Activated naive CD4-positive, alpha-beta T cell treated with anti-CD3 and anti-CD28 coated beads, Interleukin-2, amount 50 U/mL, for 24 hours (primary cell): ENCODE measurements at regions not wholly inside any gene's neighbourhood (a gene's known extent, or its start where the extent isn't known, plus 50 kb on each side); places are given as distances from the start of the nearest gene placed in this dataset.

Experiments used
- H3K27ac Mint-ChIP-seq: one replicate; pipeline ENCODE4 v1.8.0; 2021; ENCODE audit warnings: mild to moderate bottlenecking, mixed read lengths
- H3K27me3 Mint-ChIP-seq: one replicate; pipeline ENCODE4 v1.8.0; 2021; ENCODE audit warnings: mixed read lengths
- H3K36me3 Mint-ChIP-seq: one replicate; pipeline ENCODE4 v1.8.0; 2021; ENCODE audit warnings: mixed read lengths
- H3K4me1 Mint-ChIP-seq: one replicate; pipeline ENCODE4 v1.8.0; 2021; ENCODE audit warnings: mixed read lengths
- H3K4me3 Mint-ChIP-seq: one replicate; pipeline ENCODE4 v1.8.0; 2021; ENCODE audit warnings: mild to moderate bottlenecking, mixed read lengths
- H3K9me3 Mint-ChIP-seq: one replicate; pipeline ENCODE4 v1.8.0; 2021; ENCODE audit warnings: mixed read lengths

DNA sequence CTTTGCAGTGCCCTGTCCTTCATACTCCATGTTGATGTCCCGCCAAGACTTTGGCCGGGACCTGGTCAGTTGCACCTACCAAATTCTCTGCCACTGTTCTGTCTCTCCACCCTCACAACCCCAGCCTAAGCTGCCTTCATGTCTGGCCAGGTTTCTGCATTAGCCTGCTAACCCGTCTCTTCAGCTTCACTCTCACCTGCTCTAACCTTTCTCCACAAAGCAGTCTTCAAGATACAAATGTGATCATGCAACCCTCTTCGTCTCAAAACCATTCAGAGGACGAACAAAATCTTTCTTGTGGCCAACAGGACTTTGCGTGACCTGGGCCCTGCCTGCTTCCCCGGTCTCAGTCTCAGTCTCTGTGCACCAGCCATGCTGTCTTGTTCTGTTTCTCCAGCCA is 148.2 kb downstream of the WSCD1 start:
- Mint-ChIP-seq H3K27me3 (peaks cover 17% of the 10 kb centered on the region), H3K4me1 (no peaks in the 10 kb centered on the region), H3K4me3 (no peak overlapping the region), H3K36me3 (peaks cover 7% of the 10 kb centered on the region), H3K27ac (no peak overlapping the region), H3K9me3 (peaks cover 16% of the 10 kb centered on the region)

DNA sequence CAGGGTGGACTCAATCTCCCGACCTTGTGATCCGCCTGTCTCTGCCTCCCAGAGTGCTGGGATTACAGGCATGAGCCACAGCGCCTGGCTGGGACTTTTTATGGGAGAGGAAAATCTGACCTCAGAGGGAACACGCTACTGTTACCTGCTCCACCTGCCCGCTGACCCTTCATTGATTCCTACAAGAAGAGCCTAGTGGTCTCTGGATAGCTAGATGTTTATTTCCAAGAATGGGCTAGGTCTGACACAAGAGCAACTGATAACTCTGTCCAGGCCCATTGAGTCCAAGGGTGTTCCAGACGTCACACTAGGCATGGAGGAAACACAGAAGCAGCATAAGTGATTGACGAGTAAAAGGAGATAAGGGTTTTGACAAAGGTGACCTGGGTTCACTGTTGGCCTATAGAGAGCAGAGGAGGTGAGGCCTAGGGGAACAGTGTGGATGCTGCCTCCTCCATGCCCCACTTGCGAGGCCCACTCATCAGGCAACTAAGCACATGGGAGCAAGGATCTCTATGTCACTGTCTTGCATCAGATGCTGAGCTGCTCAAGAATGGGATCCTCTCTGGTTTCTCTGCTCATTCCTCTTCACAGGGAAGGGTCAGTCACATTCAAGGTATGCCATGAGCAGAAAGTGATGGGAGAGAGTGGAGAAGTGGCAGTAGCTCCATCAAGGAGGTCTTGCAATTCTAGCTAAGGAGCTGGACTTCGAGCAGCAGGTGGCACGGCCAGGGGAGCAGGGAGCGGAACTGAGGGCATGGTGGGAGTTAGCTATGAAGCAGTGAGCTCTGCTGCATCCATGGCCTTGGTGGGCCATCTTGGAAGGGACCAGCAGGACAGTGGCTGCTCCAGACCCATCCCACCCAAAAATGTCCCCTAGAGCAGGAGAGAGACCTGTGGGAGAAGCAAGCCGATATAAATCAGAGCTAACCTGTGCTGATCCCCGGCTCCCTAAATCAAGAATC is 145.2 kb downstream of the WSCD1 start:
- Mint-ChIP-seq H3K27me3 (peaks cover 10% of the 10 kb centered on the region), H3K4me3 (no peak overlapping the region), H3K4me1 (no peaks in the 10 kb centered on the region), H3K36me3 (no peaks in the 10 kb centered on the region), H3K9me3 (no peaks in the 10 kb centered on the region), H3K27ac (no peak overlapping the region)

DNA sequence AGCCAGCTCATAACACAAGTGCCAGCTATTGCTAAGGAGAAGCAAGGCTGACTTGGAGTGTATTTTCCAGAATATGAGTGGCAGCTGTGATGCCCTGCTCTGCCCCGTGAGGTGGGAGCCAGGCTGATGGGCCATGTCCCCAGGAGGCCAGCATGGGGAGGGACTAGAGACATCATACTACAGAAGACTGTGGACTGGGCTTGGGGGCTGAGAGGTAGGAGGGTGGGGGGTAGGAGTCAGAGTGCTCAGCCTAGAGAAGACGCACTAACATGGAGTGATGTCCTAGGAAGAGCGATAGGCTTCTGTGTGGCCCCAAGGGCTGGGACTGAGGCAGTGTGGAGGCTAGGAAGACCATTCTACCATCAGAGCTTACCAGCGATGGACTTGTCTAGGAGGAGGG is 143.7 kb downstream of the WSCD1 start:
- Mint-ChIP-seq H3K36me3 (no peaks in the 10 kb centered on the region), H3K4me1 (no peaks in the 10 kb centered on the region)

DNA sequence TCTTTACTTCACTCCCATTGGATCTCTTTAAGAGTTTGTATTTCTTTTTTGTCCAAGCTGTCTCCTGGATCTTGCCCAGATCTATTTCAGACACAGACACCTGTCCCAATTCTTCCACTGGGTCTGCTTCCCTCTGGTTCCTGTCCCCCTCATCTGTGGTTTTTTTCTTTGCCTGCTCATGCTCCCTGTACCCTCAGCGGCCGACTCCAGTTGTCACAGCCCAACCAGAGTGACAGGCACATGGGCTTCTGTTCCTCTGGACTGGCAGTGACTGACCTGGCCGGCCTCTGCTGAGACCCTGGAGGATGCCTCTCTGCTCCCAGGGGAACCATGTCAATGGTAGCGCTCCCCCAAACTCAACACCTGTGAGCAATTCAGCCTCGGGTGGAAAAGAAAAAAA is 142.6 kb downstream of the WSCD1 start:
- Mint-ChIP-seq H3K9me3 (no peaks in the 10 kb centered on the region), H3K36me3 (no peaks in the 10 kb centered on the region), H3K4me3 (no peak overlapping the region), H3K27ac (no peak overlapping the region), H3K27me3 (peaks cover 6% of the 10 kb centered on the region), H3K4me1 (no peaks in the 10 kb centered on the region)

More for the DNA sequence above, 143.7 kb downstream of the WSCD1 start:
- Mint-ChIP-seq H3K9me3 (no peaks in the 10 kb centered on the region), H3K27ac (no peak overlapping the region), H3K27me3 (peaks cover 6% of the 10 kb centered on the region), H3K4me3 (no peak overlapping the region)

DNA sequence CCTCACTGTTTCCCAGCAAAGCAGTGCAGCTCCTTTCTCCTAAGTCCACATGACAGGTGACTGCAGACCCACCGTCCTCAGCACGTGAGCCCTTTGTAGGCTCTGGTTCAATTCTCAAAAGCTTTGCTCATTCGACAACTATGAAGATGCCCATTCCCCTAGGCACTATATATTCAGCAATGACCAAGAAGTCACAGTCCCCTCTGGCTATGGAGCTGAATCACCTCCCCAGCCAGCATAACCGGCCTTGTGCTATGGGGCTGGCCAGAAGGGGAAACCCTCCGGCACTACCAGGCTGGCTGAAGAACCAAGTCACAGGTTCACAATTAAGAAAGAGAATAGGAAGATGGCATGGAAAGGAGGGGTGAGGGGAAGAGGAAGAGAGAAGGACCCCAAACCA is 139.7 kb downstream of the WSCD1 start:
- no peaks in the 10 kb centered on the region for H3K36me3 Mint-ChIP-seq
- no peaks in the 10 kb centered on the region for H3K9me3 Mint-ChIP-seq
- H3K27me3 Mint-ChIP-seq, result peaks cover 7% of the 10 kb centered on the region
- H3K4me1 Mint-ChIP-seq, result no peaks in the 10 kb centered on the region
- no peak overlapping the region for H3K4me3 Mint-ChIP-seq
- no peak overlapping the region for H3K27ac Mint-ChIP-seq

DNA sequence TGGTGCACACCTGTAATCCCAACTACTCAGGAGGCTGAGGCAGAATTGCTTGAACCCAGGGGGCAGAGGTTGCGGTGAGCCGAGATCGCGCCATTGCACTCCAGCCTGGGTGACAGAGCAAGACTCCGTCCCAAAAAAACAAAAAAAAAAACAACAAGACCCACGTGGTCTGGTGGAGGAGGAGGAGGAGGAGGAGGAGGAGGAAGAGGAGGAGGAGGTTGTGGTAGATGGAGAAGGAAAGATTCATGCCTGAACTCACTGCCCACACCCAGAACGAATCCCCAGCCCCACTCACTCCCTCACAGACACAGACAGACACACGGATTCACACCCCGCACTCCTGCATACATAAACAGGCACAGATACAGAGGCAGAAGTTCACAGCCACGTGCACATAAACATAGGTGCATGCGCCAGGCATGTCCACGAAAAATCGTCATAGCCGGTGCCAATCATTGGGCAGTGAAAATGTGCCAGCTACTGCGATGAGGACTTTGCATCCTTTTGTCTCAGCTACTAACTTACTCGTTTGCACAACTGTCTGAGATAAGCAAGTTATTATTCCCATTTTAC is 138.5 kb downstream of the WSCD1 start:
- H3K27me3 Mint-ChIP-seq, result peaks cover 10% of the 10 kb centered on the region
- H3K4me3 Mint-ChIP-seq, result no peak overlapping the region
- no peak overlapping the region for H3K27ac Mint-ChIP-seq
- H3K4me1 Mint-ChIP-seq, result no peaks in the 10 kb centered on the region
- H3K36me3 Mint-ChIP-seq, result no peaks in the 10 kb centered on the region
- H3K9me3 Mint-ChIP-seq, result no peaks in the 10 kb centered on the region

DNA sequence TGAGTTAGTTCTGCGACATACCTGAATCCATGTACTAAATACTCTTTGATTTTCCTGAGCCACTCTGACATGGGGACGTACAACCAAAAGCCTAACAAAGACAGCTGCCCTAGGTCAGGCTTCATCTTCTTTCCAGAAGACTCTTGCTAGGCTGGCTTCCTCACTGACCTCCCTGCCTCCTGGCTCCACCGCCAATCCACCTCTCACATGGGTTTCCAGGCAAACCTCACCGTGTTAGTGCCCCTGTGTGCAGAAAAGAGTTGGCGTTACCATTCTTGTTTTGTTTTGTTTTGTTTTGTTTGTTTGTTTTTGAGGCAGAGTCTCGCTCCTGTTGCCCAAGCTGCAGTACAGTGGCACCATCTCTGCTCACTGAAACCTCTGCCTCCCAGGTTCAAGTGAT is 135.3 kb downstream of the WSCD1 start:
- H3K4me1 Mint-ChIP-seq, result no peaks in the 10 kb centered on the region
- no peak overlapping the region for H3K4me3 Mint-ChIP-seq
- peaks cover 16% of the 10 kb centered on the region for H3K27me3 Mint-ChIP-seq
- H3K27ac Mint-ChIP-seq, result no peak overlapping the region
- H3K36me3 Mint-ChIP-seq, result no peaks in the 10 kb centered on the region
- no peaks in the 10 kb centered on the region for H3K9me3 Mint-ChIP-seq

DNA sequence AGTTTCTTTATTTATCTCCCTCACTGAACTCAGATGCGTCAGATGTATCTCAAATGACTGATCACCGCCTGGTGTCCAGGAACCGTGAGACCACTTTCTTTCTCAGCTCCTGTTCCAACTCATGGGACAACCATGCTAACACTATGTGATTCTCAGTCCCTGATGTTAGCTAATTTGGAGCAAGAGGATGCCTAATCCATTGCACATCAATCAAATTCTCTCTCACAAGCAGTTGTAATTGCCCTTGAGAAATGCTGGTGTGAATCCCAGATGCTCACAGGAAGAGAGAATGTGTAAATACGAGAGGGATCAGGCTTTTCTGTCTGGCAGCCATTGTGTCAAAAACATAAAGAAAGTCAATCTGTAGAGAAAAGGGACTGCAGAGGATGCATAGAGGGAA is 134.9 kb downstream of the WSCD1 start:
- Mint-ChIP-seq H3K36me3 (no peaks in the 10 kb centered on the region), H3K9me3 (no peaks in the 10 kb centered on the region), H3K4me3 (no peak overlapping the region), H3K4me1 (no peaks in the 10 kb centered on the region), H3K27ac (no peak overlapping the region), H3K27me3 (peaks cover 16% of the 10 kb centered on the region)

DNA sequence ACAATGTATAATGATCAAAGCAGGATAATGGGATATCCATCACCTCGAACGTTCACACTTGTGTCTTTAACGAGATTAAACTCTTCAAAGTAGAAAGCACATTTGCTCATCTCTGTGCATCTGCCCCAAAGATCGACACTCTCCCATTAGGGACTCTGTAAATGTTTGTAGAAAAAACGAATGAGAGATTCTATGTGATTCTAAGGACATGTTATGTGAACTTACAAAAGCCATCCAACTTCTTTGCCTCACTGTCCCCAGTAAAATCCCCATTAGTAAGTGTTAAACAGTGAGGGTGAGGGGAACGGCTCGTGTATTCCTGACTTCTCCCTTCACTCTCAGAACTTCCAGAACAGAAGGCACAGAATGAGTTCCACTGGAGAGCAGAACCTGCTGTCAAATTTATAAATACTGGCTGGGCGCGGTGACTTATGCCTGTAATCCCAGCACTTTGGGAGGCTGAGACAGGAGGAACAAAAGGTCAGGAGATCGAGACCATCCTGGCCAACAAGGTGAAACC is 134.1 kb downstream of the WSCD1 start:
- H3K9me3 Mint-ChIP-seq, result no peaks in the 10 kb centered on the region
- H3K4me1 Mint-ChIP-seq, result no peaks in the 10 kb centered on the region
- peaks cover 20% of the 10 kb centered on the region for H3K27me3 Mint-ChIP-seq

DNA sequence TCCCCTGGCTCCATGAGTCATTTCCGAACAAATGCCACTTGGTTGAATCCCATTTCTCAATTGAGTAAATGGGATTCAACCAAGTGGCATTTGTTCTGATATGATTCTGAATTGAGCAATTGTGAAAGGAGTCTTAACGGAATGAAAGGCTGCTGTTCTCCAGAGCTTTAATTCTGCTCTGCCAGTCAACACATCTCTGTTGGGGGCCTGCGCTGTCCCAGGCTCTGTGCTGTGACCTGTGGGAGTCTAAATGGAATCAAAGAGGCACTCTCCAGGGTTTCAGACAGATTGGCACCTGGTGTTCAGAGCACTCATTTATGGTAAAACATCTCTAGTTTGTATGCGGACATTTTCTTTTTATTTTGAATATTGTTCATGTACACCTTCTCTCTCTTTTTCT is 126.2 kb downstream of the WSCD1 start:
- H3K36me3 Mint-ChIP-seq, result no peaks in the 10 kb centered on the region
- no peak overlapping the region for H3K27ac Mint-ChIP-seq
- H3K9me3 Mint-ChIP-seq, result peaks cover 6% of the 10 kb centered on the region

More for the DNA sequence above, 134.1 kb downstream of the WSCD1 start:
- no peak overlapping the region for H3K4me3 Mint-ChIP-seq
- no peaks in the 10 kb centered on the region for H3K36me3 Mint-ChIP-seq
- H3K27ac Mint-ChIP-seq, result no peak overlapping the region

DNA sequence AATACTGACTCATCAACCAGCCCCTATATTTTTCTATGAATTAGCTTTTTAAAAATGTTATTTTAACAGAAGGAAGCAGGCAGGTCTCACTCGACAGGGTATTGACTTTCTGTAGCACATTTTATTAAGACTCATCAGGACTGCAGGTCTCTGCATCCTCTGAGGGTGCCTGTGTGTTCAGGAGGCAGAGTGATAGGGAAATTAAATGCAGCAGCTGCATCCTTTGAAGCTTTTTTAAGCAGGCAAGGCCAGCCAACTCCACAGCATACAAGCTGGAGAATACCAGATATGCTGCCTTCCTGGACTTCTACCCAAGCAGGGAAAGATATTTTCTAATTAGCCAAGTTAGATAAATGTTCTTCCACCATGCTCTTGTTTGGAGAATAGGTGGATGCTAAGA is 124.9 kb downstream of the WSCD1 start:
- H3K4me1 Mint-ChIP-seq, result no peaks in the 10 kb centered on the region
- H3K36me3 Mint-ChIP-seq, result no peaks in the 10 kb centered on the region
- H3K4me3 Mint-ChIP-seq, result no peak overlapping the region
- no peak overlapping the region for H3K27ac Mint-ChIP-seq
- H3K9me3 Mint-ChIP-seq, result peaks cover 6% of the 10 kb centered on the region
- H3K27me3 Mint-ChIP-seq, result peaks cover 6% of the 10 kb centered on the region

More for the DNA sequence above, 126.2 kb downstream of the WSCD1 start:
- Mint-ChIP-seq H3K27me3 (peaks cover 8% of the 10 kb centered on the region), H3K4me1 (no peaks in the 10 kb centered on the region), H3K4me3 (no peak overlapping the region)

DNA sequence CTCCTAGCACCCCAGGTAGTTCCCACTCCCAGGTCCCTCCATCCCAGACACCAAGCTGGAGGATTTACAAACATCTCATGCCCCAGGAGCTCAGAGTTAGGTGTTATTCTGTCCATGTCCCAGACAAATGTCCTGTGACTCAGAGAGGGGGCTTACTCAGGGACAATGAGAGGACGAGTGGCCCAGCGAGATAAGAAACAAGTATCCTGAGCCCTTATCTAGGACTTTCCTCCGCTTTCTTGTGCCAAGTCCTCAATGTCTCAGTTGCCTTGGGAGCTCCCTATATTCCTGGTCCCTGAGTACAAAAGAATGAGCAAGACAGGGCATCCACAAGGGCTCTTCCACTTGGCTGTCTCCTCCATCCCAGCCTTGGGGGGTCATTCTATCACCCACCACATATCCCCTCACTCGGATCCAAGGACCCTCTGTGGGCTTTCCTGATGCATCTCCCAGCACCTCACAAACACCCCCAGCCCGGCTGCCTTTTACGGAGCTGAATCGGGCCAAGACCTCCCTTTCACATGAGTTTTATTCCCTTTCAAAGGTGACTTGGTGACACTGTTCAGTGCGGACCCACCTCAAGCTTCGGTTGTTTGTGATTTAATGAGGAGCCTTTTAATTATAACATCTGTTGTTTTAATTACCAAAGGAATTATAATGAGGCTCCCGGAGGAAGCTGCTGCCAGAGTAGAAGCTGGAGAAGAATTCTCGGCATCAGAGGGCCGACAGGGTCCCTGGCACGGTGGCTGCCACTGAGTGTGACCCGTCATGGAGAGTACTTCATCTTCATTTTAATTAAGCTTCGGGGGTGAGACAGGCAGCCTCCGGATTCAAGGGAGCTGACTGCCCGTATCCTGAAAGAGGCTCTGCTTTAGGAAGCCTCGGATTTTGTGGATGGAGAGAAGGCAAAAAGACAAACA is 121.5 kb downstream of the WSCD1 start:
- no peaks in the 10 kb centered on the region for H3K27me3 Mint-ChIP-seq
- H3K4me3 Mint-ChIP-seq, result no peak overlapping the region

DNA sequence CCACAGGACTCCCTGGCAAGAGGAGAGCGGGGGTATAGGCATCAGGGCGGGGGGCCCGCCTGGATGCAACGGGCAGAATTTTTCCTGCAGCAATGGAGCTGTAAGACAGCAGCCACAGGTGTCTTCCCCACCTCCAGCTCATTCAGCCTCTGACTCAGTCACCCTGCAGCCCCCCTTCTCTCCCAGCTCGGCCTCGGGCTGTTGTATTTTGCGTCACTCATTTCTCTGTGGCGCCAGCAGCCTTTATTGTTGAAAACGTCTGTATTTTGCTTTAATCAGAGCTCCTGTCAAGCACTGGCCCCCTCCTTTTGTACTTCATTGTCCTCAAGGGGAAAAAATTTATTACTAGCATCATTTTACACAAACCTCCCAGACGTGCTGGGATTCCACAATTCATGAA is 117.7 kb downstream of the WSCD1 start:
- H3K27ac Mint-ChIP-seq, result no peak overlapping the region
- H3K36me3 Mint-ChIP-seq, result no peaks in the 10 kb centered on the region
- H3K4me3 Mint-ChIP-seq, result no peak overlapping the region
- no peaks in the 10 kb centered on the region for H3K4me1 Mint-ChIP-seq
- peaks cover 7% of the 10 kb centered on the region for H3K27me3 Mint-ChIP-seq
- H3K9me3 Mint-ChIP-seq, result no peaks in the 10 kb centered on the region

More for the DNA sequence above, 121.5 kb downstream of the WSCD1 start:
- no peaks in the 10 kb centered on the region for H3K4me1 Mint-ChIP-seq
- no peaks in the 10 kb centered on the region for H3K36me3 Mint-ChIP-seq
- peaks cover 6% of the 10 kb centered on the region for H3K9me3 Mint-ChIP-seq
- H3K27ac Mint-ChIP-seq, result no peak overlapping the region

DNA sequence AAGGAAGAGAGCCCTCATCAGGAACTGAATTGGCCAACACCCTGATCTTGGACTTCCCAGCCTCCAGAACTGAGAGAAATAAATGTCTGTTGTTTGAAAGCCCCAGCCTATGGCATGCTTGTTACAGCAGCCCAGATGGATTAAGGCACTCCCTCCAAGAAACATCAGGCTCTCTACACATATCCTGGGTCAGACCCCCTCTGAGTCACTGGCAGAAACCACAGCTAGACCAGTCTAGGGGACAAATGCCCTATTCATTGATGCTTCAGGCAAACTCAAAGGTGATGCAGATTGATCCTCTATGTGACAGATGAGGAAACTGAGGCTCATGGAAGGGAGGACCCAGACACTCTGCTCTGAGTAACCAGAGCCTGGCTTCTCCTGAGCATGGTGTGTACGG is 116.8 kb downstream of the WSCD1 start:
- no peaks in the 10 kb centered on the region for H3K36me3 Mint-ChIP-seq
- no peak overlapping the region for H3K4me3 Mint-ChIP-seq
- H3K4me1 Mint-ChIP-seq, result no peaks in the 10 kb centered on the region
- no peaks in the 10 kb centered on the region for H3K9me3 Mint-ChIP-seq
- no peak overlapping the region for H3K27ac Mint-ChIP-seq
- H3K27me3 Mint-ChIP-seq, result peaks cover 10% of the 10 kb centered on the region

DNA sequence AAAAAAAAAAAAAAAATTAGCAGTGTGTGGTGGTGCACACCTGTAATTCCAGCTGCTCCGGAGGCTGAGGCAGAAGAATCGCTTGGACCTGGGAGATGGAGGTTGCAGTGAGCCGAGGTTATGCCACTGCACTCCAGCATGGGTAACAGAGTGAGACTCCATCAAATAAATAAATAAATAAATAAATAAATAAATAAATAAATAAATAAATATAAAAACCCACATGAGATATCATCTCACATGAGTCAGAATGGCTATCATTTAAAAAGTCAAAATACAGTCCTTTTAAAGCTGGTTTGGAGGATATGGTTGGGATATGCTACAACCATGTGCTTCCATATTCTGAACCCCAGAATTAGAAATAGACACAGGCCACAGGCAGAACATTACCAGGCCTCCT is 114.3 kb downstream of the WSCD1 start:
- Mint-ChIP-seq H3K27ac (no peak overlapping the region), H3K4me1 (no peaks in the 10 kb centered on the region), H3K4me3 (no peak overlapping the region), H3K27me3 (peaks cover 15% of the 10 kb centered on the region), H3K9me3 (no peaks in the 10 kb centered on the region), H3K36me3 (no peaks in the 10 kb centered on the region)
